ENCODE measurements at regions not wholly inside any gene's neighbourhood (a gene's known extent, or its start where the extent isn't known, plus 50 kb on each side); places are given as distances from the start of the nearest gene placed in this dataset.

DNA sequence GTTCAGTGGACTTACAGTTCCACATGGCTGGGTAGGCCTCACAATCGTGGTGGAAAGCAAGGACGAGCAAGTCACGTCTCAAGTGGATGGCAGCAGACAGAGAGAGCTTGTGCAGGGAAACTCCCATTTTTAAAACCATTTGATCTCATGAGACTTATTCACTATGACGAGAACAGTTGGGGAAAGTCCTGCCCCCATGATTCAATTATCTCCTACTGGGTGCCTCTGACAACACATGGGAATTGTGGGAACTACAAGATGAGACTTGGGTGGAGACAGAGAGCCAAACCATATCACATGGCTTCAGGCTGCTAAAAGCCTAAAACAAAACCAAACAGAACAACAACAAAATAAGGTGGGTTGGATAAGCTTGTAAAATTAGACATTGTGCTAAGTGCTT lies 194.4 kb upstream of the CPEB2 start:
- H3K9me3 ChIP-seq = no peaks in the 10 kb centered on the region
- H3K4me3 ChIP-seq = no peak overlapping the region
- TF ChIP-seq, protein P1, sequence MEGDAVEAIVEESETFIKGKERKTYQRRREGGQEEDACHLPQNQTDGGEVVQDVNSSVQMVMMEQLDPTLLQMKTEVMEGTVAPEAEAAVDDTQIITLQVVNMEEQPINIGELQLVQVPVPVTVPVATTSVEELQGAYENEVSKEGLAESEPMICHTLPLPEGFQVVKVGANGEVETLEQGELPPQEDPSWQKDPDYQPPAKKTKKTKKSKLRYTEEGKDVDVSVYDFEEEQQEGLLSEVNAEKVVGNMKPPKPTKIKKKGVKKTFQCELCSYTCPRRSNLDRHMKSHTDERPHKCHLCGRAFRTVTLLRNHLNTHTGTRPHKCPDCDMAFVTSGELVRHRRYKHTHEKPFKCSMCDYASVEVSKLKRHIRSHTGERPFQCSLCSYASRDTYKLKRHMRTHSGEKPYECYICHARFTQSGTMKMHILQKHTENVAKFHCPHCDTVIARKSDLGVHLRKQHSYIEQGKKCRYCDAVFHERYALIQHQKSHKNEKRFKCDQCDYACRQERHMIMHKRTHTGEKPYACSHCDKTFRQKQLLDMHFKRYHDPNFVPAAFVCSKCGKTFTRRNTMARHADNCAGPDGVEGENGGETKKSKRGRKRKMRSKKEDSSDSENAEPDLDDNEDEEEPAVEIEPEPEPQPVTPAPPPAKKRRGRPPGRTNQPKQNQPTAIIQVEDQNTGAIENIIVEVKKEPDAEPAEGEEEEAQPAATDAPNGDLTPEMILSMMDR (IDR thresholded peaks at IDR 0.05) = no peak
- intact Hi-C loops (cut with DNase I) = no loop called here
- H3K27me3 ChIP-seq (ENCODE audit: low read depth) = no peaks in the 10 kb centered on the region
- no peaks in the 10 kb centered on the region for H3K4me1 ChIP-seq
- H3K27ac ChIP-seq = no peak overlapping the region
- DNase-seq (no peak), ATAC-seq (no peak)
- no peaks in the 10 kb centered on the region for H3K36me3 ChIP-seq

GRCh38 chr4:14809203-14809602 lies 193.1 kb upstream of the CPEB2 start:
- no peaks in the 10 kb centered on the region for H3K27me3 ChIP-seq (ENCODE audit: low read depth)
- no peak overlapping the region for H3K4me3 ChIP-seq
- no peaks in the 10 kb centered on the region for H3K4me1 ChIP-seq
- no peaks in the 10 kb centered on the region for H3K9me3 ChIP-seq
- intact Hi-C loops (cut with DNase I) = no loop called here
- TF ChIP-seq, protein P1 (IDR thresholded peaks at IDR 0.05) = no peak
- ATAC-seq = no peak
- no peaks in the 10 kb centered on the region for H3K36me3 ChIP-seq
- H3K27ac ChIP-seq = no peak overlapping the region
- no peak for DNase-seq

DNA sequence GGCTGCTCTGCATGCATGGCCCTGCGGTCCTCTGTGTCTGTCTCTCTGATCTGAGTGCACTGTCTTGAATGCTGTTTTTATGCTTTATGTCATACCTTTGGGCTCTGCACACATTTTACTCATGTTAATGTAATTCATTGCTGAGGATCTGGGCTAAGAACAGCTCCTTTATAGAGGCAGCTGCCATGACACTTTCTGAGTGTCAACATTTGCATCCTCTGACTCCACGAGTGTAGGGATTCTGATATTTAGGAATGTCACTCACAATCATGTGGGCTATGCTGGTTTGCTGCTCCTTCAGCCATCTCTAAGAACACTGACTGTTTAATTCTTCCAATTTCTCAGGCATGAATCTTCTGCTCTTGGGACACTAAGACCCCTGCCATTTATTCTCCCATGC lies 192.2 kb upstream of the CPEB2 start:
- no peak overlapping the region for H3K4me3 ChIP-seq
- H3K4me1 ChIP-seq = no peaks in the 10 kb centered on the region
- no peaks in the 10 kb centered on the region for H3K27me3 ChIP-seq (ENCODE audit: low read depth)
- intact Hi-C loops (cut with DNase I) = no loop called here
- DNase-seq (no peak), ATAC-seq (no peak)
- no peak overlapping the region for H3K27ac ChIP-seq
- H3K9me3 ChIP-seq = no peaks in the 10 kb centered on the region
- TF ChIP-seq, protein P1 (IDR thresholded peaks at IDR 0.05) = no peak
- no peaks in the 10 kb centered on the region for H3K36me3 ChIP-seq

- DNase-seq = no peak
- Histone ChIP-seq H3K9me3 (no peaks in the 10 kb centered on the region), H3K36me3 (no peaks in the 10 kb centered on the region), H3K27ac (no peak overlapping the region), H3K27me3 (ENCODE audit: low read depth) (no peaks in the 10 kb centered on the region), H3K4me3 (no peak overlapping the region), H3K4me1 (no peaks in the 10 kb centered on the region)
- no peak for ATAC-seq
- TF ChIP-seq, protein P1 (IDR thresholded peaks at IDR 0.05) = no peak
- intact Hi-C loops (cut with DNase I) = no loop called here
These were observed 191.7 kb upstream of the CPEB2 start for GRCh38 chr4:14810568-14810967.

DNA sequence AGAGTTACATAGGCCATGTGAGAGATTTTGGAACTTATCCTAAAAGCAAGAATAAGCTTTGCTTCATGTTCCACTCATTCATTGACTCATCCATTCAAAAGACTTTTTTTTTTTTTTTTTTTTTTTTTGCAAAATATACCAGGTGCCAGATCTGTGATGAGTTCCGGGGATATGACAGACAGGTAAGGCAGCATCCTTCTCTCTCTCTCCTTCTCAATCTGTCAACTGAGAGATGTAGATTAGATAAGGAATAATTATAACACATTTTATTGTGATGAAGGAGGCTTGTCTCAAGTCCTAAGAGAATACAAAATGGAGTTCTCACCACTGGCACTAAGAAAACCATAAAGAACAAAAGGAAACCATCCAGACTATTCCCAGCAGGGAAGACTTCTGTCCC lies 190.2 kb upstream of the CPEB2 start:
- H3K27ac ChIP-seq = no peak overlapping the region
- H3K9me3 ChIP-seq = no peaks in the 10 kb centered on the region
- TF ChIP-seq, protein P1 (IDR thresholded peaks at IDR 0.05) = no peak
- no peaks in the 10 kb centered on the region for H3K27me3 ChIP-seq (ENCODE audit: low read depth)
- no peak for DNase-seq
- H3K36me3 ChIP-seq = no peaks in the 10 kb centered on the region
- no peaks in the 10 kb centered on the region for H3K4me1 ChIP-seq
- intact Hi-C loops (cut with DNase I) = no loop called here
- H3K4me3 ChIP-seq = no peak overlapping the region
- no peak for ATAC-seq

Data from lower lobe of right lung (tissue), 2 donors.